HEK293 (cell line): ENCODE measurements at regions not wholly inside any gene's neighbourhood (a gene's known extent, or its start where the extent isn't known, plus 50 kb on each side); places are given as distances from the start of the nearest gene placed in this dataset.

Experiments
- CTCF ChIA-PET: fragments of 350-600 bp; formaldehyde crosslinking; extraction: SDS; loops from one replicate; lab custom pipeline; 2021; ENCODE audit warnings: antibody characterized with exemption; lab: Yijun Ruan, JAX
- POLR2A ChIA-PET: fragments of 300-600 bp; formaldehyde crosslinking; extraction: SDS; loops from one replicate; lab custom pipeline; 2020; ENCODE audit warnings: antibody characterized with exemption, inconsistent platforms; lab: Yijun Ruan, JAX
- H3K27ac ChIP-seq: fragments of 200-500 bp; sonication (Bioruptor generic); 2 replicates; pipeline ENCODE4 v1.5.1; 2014; ENCODE audit warnings: low read depth, low read length, control low read depth, inconsistent platforms; ENCODE audit errors: extremely low read depth
- H3K36me3 ChIP-seq, 2 experiments: fragments of 200-500 bp in 1 of 2; sonication (Bioruptor generic) in 1 of 2; 1 replicate in 1 of 2; 2 replicates in 1 of 2; pipeline ENCODE4 v1.5.1; 2014 to 2017; ENCODE audit warnings: inconsistent platforms in 2 of 2, low read length in 2 of 2; ENCODE audit not compliant: control insufficient read depth in 2 of 2, insufficient read depth in 1 of 2
- H3K4me1 ChIP-seq: fragments of 200-500 bp; sonication (Bioruptor generic); 2 replicates; pipeline ENCODE4 v1.5.1; 2014; ENCODE audit warnings: mild to moderate bottlenecking, low read length, inconsistent platforms; ENCODE audit not compliant: control insufficient read depth, insufficient read depth
- H3K4me3 ChIP-seq: 2 replicates; pipeline ENCODE4 v1.5.1; 2011; ENCODE audit warnings: low read depth, mild to moderate bottlenecking, control low read depth, low read length, moderate library complexity
- H3K9me3 ChIP-seq: fragments of 200-500 bp; sonication (Bioruptor generic); 2 replicates; pipeline ENCODE4 v1.5.1; 2014; ENCODE audit warnings: low read depth, low read length, inconsistent platforms; ENCODE audit not compliant: control insufficient read depth, insufficient read depth
- HIC1 ChIP-seq: fragments of 450-650 bp; formaldehyde crosslinking; IDR thresholded peaks from 2 replicates; pipeline ENCODE4 v1.5.1; 2016; ENCODE audit warnings: missing biosample characterization, missing genetic modification characterization
- PBX3 ChIP-seq: sonication (generic); formaldehyde crosslinking; IDR thresholded peaks from 2 replicates; pipeline ENCODE4 v1.8.1; 2022; ENCODE audit warnings: mild to moderate bottlenecking, moderate library complexity, missing genetic modification reagents
- PRDM4 ChIP-seq: fragments of 450-650 bp; formaldehyde crosslinking; IDR thresholded peaks from 2 replicates; pipeline ENCODE4 v1.5.1; 2017; ENCODE audit warnings: missing biosample characterization, missing genetic modification characterization
- REPIN1 ChIP-seq: fragments of 450-650 bp; formaldehyde crosslinking; IDR thresholded peaks from 2 replicates; pipeline ENCODE4 v1.5.1; 2017; ENCODE audit warnings: missing biosample characterization, missing genetic modification characterization, low read depth
- REST ChIP-seq: fragments of 450-650 bp; formaldehyde crosslinking; IDR thresholded peaks from 2 replicates; pipeline ENCODE4 v1.5.1; 2016; ENCODE audit warnings: missing biosample characterization, missing genetic modification characterization
- WT1 ChIP-seq: fragments of 450-650 bp; formaldehyde crosslinking; IDR thresholded peaks from 2 replicates; pipeline ENCODE4 v1.5.1; 2016; ENCODE audit warnings: missing biosample characterization, missing genetic modification characterization
- YY2 ChIP-seq: fragments of 450-650 bp; formaldehyde crosslinking; IDR thresholded peaks from 2 replicates; pipeline ENCODE4 v1.5.1; 2016; ENCODE audit warnings: missing biosample characterization, missing genetic modification characterization
- ZBTB17 ChIP-seq: fragments of 450-650 bp; formaldehyde crosslinking; IDR thresholded peaks from 2 replicates; pipeline ENCODE4 v1.5.1; 2016; ENCODE audit warnings: missing biosample characterization, missing genetic modification characterization
- ZBTB20 ChIP-seq: fragments of 450-650 bp; formaldehyde crosslinking; IDR thresholded peaks from 2 replicates; pipeline ENCODE4 v1.5.1; 2016; ENCODE audit warnings: missing biosample characterization, missing genetic modification characterization
- ZNF10 ChIP-seq: fragments of 450-650 bp; formaldehyde crosslinking; IDR thresholded peaks from 2 replicates; pipeline ENCODE4 v1.5.1; 2017; ENCODE audit warnings: missing biosample characterization, missing genetic modification characterization
- ZNF18 ChIP-seq: fragments of 450-650 bp; formaldehyde crosslinking; IDR thresholded peaks from 2 replicates; pipeline ENCODE4 v1.5.1; 2016; ENCODE audit warnings: missing biosample characterization, missing genetic modification characterization
- ZNF214 ChIP-seq: fragments of 450-650 bp; formaldehyde crosslinking; IDR thresholded peaks from 2 replicates; pipeline ENCODE4 v1.5.1; 2017; ENCODE audit warnings: missing biosample characterization, mild to moderate bottlenecking, missing genetic modification characterization, borderline replicate concordance
- ZNF324 ChIP-seq: fragments of 450-650 bp; formaldehyde crosslinking; IDR thresholded peaks from 2 replicates; pipeline ENCODE4 v1.5.1; 2016; ENCODE audit warnings: missing biosample characterization, missing genetic modification characterization
- ZNF510 ChIP-seq: fragments of 450-650 bp; formaldehyde crosslinking; IDR thresholded peaks from 2 replicates; pipeline ENCODE4 v1.5.1; 2018; ENCODE audit warnings: mild to moderate bottlenecking, missing genetic modification characterization, missing biosample characterization; ENCODE audit not compliant: insufficient replicate concordance
- ZNF530 ChIP-seq: fragments of 450-650 bp; formaldehyde crosslinking; IDR thresholded peaks from 2 replicates; pipeline ENCODE4 v1.5.1; 2016; ENCODE audit warnings: low read depth, missing biosample characterization, missing genetic modification characterization
- ZNF580 ChIP-seq: fragments of 450-650 bp; formaldehyde crosslinking; IDR thresholded peaks from 2 replicates; pipeline ENCODE4 v1.5.1; 2016; ENCODE audit warnings: missing biosample characterization, missing genetic modification characterization
- ZNF624 ChIP-seq: fragments of 450-650 bp; formaldehyde crosslinking; IDR thresholded peaks from 2 replicates; pipeline ENCODE4 v1.5.1; 2017; ENCODE audit warnings: missing biosample characterization, missing genetic modification characterization
- ZNF654 ChIP-seq: fragments of 450-650 bp; formaldehyde crosslinking; IDR thresholded peaks from 2 replicates; pipeline ENCODE4 v1.5.1; 2016; ENCODE audit warnings: low read depth, missing biosample characterization, missing genetic modification characterization
- ZNF692 ChIP-seq: fragments of 450-650 bp; formaldehyde crosslinking; IDR thresholded peaks from 2 replicates; pipeline ENCODE4 v1.5.1; 2016; ENCODE audit warnings: missing biosample characterization, missing genetic modification characterization
- ZSCAN30 ChIP-seq: fragments of 450-650 bp; IDR thresholded peaks from 2 replicates; pipeline ENCODE4 v1.5.1; 2018; ENCODE audit warnings: missing biosample characterization, mild to moderate bottlenecking, missing genetic modification characterization, moderate library complexity
- ZSCAN5A ChIP-seq: fragments of 450-650 bp; formaldehyde crosslinking; IDR thresholded peaks from 2 replicates; pipeline ENCODE4 v1.5.1; 2016; ENCODE audit warnings: missing biosample characterization, missing genetic modification characterization

- no peak overlapping the region for H3K27ac ChIP-seq
- CTCF ChIA-PET: no interaction called here
- no peak for TF ChIP-seq ZNF18 (tag by site-specific recombination)
- no peak for TF ChIP-seq REST (tag by site-specific recombination)
- no peak for TF ChIP-seq ZBTB20 (tag by site-specific recombination)
- no peak for TF ChIP-seq ZNF214 (tag by site-specific recombination)
- no peak for TF ChIP-seq ZNF10 (tag by site-specific recombination)
- no peak for TF ChIP-seq ZNF654 (tag by site-specific recombination)
- TF ChIP-seq ZSCAN30 (tag by site-specific recombination): no peak
- TF ChIP-seq YY2 (tag by site-specific recombination): no peak
- TF ChIP-seq PBX3 (CRISPR knock-in tag): no peak
- TF ChIP-seq ZNF324: no peak
- no peak for TF ChIP-seq ZNF580 (tag by site-specific recombination)
- no peak for TF ChIP-seq ZNF692 (tag by site-specific recombination)
- TF ChIP-seq WT1 (tag by site-specific recombination): no peak
- no peak for TF ChIP-seq ZNF510
- TF ChIP-seq ZNF624 (tag by site-specific recombination): no peak
- TF ChIP-seq REPIN1 (tag by site-specific recombination): no peak
- TF ChIP-seq, all 188 proteins: peak for 0
- Histone ChIP-seq H3K36me3 (no peaks in the 10 kb centered on the region), H3K4me1 (no peaks in the 10 kb centered on the region), H3K4me3 (no peak overlapping the region), H3K9me3 (no peaks in the 10 kb centered on the region)
- POLR2A ChIA-PET: no interaction called here
Observed at GRCh38 chr5:125814119-125814518, 609.1 kb upstream of the GRAMD2B start.

- Histone ChIP-seq H3K4me1 (no peaks in the 10 kb centered on the region), H3K4me3 (no peak overlapping the region), H3K36me3 (no peaks in the 10 kb centered on the region), H3K9me3 (no peaks in the 10 kb centered on the region), H3K27ac (no peak overlapping the region)
- TF ChIP-seq ZSCAN5A (tag by site-specific recombination) (no peak), ZNF530 (tag by site-specific recombination) (no peak), ZBTB17 (tag by site-specific recombination) (no peak), PRDM4 (tag by site-specific recombination) (no peak), HIC1 (tag by site-specific recombination) (no peak)
- ChIA-PET CTCF (no interaction called here), POLR2A (no interaction called here)
Observed at GRCh38 chr5:125823572-125823971, 599.6 kb upstream of the GRAMD2B start.
